SK-N-MC (cell line): ENCODE measurements at regions not wholly inside any gene's neighbourhood (a gene's known extent, or its start where the extent isn't known, plus 50 kb on each side); places are given as distances from the start of the nearest gene placed in this dataset.

Experiments
- DNase-seq: peaks from one replicate; pipeline ENCODE4 v3.0.0-alpha.2; 2011; ENCODE audit warnings: low read depth, low spot score
- H3K27ac ChIP-seq: fragments of 200-600 bp; sonication (generic); 2 replicates; pipeline ENCODE4 v1.5.1; 2016; ENCODE audit warnings: mixed run types
- H3K36me3 ChIP-seq: fragments of 200-600 bp; sonication (generic); 2 replicates; pipeline ENCODE4 v1.6.1; 2017; ENCODE audit warnings: antibody characterized with exemption, low read length, mixed read lengths; ENCODE audit not compliant: insufficient read depth
- H3K4me3 ChIP-seq: fragments of 200-600 bp; sonication (generic); 2 replicates; pipeline ENCODE4 v1.5.1; 2016
- H3K9ac ChIP-seq: fragments of 200-600 bp; sonication (generic); 2 replicates; pipeline ENCODE4 v1.8.0; 2017; ENCODE audit warnings: mixed run types, mixed read lengths; ENCODE audit not compliant: insufficient read length
- H3K9me3 ChIP-seq: fragments of 200-600 bp; sonication (generic); 2 replicates; pipeline ENCODE4 v1.6.1; 2017; ENCODE audit warnings: low read depth, mild to moderate bottlenecking, antibody characterized with exemption, low read length, moderate library complexity, mixed read lengths
- EZH2 ChIP-seq: fragments of 200-600 bp; sonication (generic); IDR thresholded peaks from one replicate; pipeline ENCODE4 v1.6.1; 2017; ENCODE audit warnings: antibody characterized with exemption
- FOXP2 ChIP-seq: optimal IDR thresholded peaks from 2 replicates; pipeline ENCODE3; 2011; ENCODE audit warnings: mild to moderate bottlenecking, moderate library complexity; ENCODE audit not compliant: insufficient read depth; ENCODE audit errors: extremely low read length, control extremely low read depth
- POLR2AphosphoS5 ChIP-seq: IDR thresholded peaks from 2 replicates; pipeline ENCODE4 v1.6.1; 2012; ENCODE audit warnings: mild to moderate bottlenecking, low read depth, low read length, borderline replicate concordance

DNA sequence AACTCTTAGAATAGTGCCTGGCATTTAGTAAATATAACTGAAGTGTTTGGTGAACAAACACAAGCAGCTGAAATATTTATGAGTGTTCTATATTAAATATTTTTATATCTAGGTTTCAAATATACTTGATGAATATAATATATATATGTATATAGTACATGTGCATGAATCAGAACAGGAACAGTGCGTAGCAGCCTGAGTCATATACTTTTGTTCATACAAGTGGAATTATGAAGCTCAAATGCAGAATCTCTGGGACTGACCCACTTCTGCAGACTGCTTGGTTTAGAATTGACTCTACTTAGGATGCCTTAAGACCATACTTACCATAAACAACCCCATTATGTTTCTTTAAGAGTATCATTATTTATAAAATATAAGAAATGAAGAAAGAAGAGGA, 997.8 kb upstream of the RAG2 start:
- TF ChIP-seq FOXP2 (no peak), POLR2AphosphoS5 (no peak), EZH2 (no peak)
- DNase-seq, result no peak
- Histone ChIP-seq H3K9ac (no peak overlapping the region), H3K27ac (no peak overlapping the region), H3K9me3 (no peaks in the 10 kb centered on the region), H3K4me3 (no peak overlapping the region), H3K36me3 (no peaks in the 10 kb centered on the region)

DNA sequence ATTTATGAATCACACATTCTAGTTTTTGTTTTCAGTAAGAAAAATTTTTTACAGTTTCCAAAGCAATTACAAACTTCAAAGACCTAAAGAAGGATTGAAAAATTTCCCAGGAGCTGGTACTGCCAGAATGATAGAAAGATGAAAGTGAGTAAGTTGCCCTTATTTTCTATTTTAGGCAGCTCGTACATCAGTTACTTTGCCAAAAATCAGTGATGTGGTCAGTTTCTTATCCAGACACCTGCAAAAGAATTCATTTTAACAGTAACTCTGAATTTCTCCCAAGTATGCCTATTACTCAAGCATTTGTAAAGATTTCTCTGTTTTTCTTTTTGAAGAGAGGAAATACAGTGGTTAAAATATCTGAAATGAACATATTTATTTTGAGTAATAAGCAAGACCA, 976.3 kb upstream of the RAG2 start:
- H3K36me3 ChIP-seq, result no peaks in the 10 kb centered on the region
- no peak overlapping the region for H3K27ac ChIP-seq
- no peak for DNase-seq
- no peak overlapping the region for H3K9ac ChIP-seq
- H3K9me3 ChIP-seq, result no peaks in the 10 kb centered on the region
- TF ChIP-seq EZH2 (no peak), POLR2AphosphoS5 (no peak), FOXP2 (no peak)
- no peak overlapping the region for H3K4me3 ChIP-seq

DNA sequence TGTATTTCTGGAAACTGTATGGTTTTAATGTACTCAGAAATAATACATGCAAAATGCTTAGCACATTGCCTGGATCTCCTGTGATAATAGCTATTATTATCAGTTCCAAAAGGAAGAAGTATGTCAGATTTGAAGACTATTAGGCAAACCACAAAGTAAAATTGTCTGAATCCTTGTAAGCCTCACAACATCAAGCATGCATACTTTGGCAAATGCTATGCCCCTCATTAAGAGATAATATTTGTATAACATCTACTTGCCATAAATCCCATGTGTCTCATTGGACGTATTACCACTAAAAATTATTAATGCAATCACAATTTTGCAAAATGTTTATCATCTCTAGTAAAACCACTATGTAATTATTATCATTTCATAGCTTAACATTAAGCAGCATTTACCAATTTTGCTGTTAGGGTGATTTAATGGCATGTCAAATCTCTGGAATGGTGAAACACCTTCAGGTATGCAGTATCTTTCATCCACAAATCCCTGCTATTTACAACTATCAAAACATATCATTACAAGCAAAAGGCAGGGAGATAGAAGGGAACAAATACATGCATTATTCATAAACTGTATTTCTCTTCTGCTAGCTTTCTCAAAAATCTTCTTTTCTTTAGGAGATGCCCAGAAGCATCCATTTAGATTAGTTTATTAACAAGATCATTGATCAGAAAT, 974.6 kb upstream of the RAG2 start:
- no peaks in the 10 kb centered on the region for H3K36me3 ChIP-seq
- TF ChIP-seq EZH2 (no peak), POLR2AphosphoS5 (no peak), FOXP2 (no peak)
- H3K27ac ChIP-seq, result no peak overlapping the region
- no peak overlapping the region for H3K4me3 ChIP-seq
- no peak for DNase-seq
- H3K9ac ChIP-seq, result no peak overlapping the region
- no peaks in the 10 kb centered on the region for H3K9me3 ChIP-seq

DNA sequence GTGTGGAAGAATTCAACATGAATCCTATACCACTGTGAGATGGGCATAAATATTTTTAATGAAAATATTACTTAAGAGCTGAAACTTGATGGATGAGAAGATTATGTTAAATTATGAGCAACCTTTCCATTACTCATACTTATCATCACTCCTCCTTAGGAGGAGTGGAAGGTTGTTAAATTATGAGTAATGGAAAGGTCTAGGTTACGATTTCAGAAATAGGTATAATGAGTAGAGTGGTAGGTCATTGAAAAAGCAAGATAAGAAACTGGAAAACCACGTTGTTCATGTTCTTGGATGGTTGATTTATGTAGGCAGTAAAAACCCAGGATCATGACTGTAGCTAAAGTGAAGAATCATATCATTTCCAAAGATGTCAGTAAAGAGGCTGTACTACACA, 973.2 kb upstream of the RAG2 start:
- Histone ChIP-seq H3K4me3 (no peak overlapping the region), H3K27ac (no peak overlapping the region), H3K9ac (no peak overlapping the region), H3K9me3 (no peaks in the 10 kb centered on the region), H3K36me3 (no peaks in the 10 kb centered on the region)
- no peak for DNase-seq
- no peak for TF ChIP-seq EZH2
- no peak for TF ChIP-seq FOXP2
- no peak for TF ChIP-seq POLR2AphosphoS5

DNA sequence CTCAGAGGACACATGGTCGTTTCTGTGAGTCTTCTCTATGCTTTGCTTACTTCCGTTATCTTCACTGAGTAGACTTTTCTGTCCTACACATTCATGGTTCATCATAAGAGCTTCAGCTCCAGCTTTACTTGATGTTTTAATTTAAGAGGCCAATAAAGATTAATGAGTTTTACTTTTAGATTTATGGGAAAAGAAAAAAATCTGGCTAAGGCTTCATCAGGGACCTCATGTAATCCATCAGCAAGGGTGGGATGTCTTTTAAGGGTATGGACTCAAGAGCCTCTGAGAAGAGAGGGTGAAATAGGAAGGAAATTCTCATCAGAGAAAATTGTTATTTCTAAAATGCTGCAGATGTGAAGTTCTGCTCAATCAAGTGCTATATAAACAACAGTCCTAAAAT, 963.0 kb upstream of the RAG2 start:
- Histone ChIP-seq H3K36me3 (no peaks in the 10 kb centered on the region), H3K9me3 (0 out of 2 replicates have a peak, but pooled peaks cover 4% of the 10 kb centered on the region), H3K27ac (peak overlapping the region; percentile 79), H3K9ac (no peak overlapping the region), H3K4me3 (peak overlapping the region; percentile 54)
- TF ChIP-seq FOXP2 (no peak), POLR2AphosphoS5 (no peak), EZH2 (no peak)
- DNase-seq, result no peak

DNA sequence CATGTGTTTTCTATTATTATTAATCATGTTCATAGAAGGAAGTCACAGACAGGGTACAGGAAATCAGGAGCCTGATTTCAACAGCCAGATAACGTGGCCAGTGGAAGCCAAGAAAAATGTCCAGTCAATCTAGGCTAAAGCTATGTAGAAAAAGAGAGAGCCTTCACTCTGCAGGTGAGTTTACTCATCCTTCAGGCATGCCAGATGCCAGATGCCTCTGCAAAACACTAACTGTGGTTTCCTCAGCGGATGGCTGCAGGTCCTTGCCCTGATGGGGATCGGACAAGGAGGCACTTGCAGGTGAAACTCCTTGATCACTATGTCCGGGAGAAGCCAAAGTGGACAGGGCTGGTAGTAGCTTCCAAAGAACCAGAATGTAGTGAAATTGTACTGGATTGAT, 962.3 kb upstream of the RAG2 start:
- H3K4me3 ChIP-seq, result peak overlapping the region; percentile 54
- no peak overlapping the region for H3K9ac ChIP-seq
- peak overlapping the region; percentile 79 for H3K27ac ChIP-seq
- TF ChIP-seq FOXP2 (no peak), POLR2AphosphoS5 (0 out of 2 replicates have a peak, but pooled peaks have one; percentile 15)
- 0 out of 2 replicates have a peak, but pooled peaks cover 4% of the 10 kb centered on the region for H3K9me3 ChIP-seq
- DNase-seq, result no peak
- H3K36me3 ChIP-seq, result no peaks in the 10 kb centered on the region

DNA sequence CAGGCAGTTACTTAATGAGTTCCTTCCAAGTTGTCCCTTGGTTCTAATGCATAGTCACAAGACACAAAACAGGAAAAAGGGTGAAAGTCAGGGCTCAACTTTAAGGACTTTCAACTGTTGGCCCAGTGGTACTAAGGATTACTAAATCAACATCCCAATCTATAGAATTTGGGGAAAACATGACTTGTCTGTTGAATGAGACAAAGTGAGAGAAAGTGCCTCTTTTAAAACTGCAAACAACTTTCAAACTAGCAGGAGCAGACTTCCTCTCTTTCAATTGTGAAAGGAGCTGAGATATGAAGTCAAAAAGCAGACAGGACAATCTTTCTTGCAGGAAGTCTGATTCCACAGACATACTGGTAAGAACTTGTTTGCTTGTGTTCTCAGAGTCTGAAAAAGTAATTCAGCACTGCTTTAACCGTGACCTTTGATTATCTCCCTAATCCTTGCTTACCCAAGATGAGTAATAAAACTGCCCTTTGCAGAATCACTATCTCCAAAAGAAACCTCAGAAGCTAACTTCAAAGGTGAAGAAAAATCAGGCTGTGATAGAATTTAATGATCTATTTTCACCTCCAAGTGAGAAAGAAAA, 960.7 kb upstream of the RAG2 start:
- H3K4me3 ChIP-seq, result no peak overlapping the region
- H3K27ac ChIP-seq, result 0 out of 2 replicates have a peak overlapping the region, but pooled peaks have one; percentile 40
- no peak overlapping the region for H3K9ac ChIP-seq
- H3K9me3 ChIP-seq, result no peaks in the 10 kb centered on the region
- TF ChIP-seq FOXP2 (no peak), POLR2AphosphoS5 (no peak), EZH2 (no peak)
- H3K36me3 ChIP-seq, result no peaks in the 10 kb centered on the region
- DNase-seq, result no peak

DNA sequence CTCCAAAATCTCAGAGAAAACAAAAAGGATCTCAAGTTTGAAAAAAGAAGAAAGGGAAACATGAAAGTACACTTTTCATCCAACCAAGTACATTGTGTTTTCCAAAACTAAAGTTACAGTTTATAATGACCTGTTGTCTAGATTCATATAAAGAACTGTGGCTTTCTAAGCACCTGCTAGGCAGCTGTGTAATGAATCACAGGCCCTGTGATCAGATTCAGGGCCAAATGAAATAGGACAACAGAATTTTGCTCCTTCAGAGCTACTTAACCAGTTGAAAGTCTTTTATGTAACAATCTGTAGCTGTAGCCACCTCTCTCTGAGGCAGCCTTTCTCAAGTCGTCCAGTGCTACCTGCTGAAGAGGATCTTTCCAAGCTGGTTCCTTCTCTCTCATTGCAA, 960.0 kb upstream of the RAG2 start:
- Histone ChIP-seq H3K4me3 (no peak overlapping the region), H3K9me3 (no peaks in the 10 kb centered on the region), H3K9ac (no peak overlapping the region), H3K36me3 (no peaks in the 10 kb centered on the region), H3K27ac (no peak overlapping the region)
- DNase-seq, result no peak
- TF ChIP-seq POLR2AphosphoS5 (no peak), FOXP2 (no peak), EZH2 (no peak)
